CD4-positive, alpha-beta T cell treated with Interleukin-6 for 4 hours (primary cell): ENCODE measurements at regions not wholly inside any gene's neighbourhood (a gene's known extent, or its start where the extent isn't known, plus 50 kb on each side); places are given as distances from the start of the nearest gene placed in this dataset.

ENCODE experiments used
- DNase-seq: peaks from one replicate; pipeline ENCODE4 v3.0.0-alpha.2; 2020; ENCODE audit warnings: mixed read lengths

- DNase-seq, result no peak
Observed at GRCh38 chr22:48891688-48892577, 935.7 kb downstream of the BRD1 start.

DNA sequence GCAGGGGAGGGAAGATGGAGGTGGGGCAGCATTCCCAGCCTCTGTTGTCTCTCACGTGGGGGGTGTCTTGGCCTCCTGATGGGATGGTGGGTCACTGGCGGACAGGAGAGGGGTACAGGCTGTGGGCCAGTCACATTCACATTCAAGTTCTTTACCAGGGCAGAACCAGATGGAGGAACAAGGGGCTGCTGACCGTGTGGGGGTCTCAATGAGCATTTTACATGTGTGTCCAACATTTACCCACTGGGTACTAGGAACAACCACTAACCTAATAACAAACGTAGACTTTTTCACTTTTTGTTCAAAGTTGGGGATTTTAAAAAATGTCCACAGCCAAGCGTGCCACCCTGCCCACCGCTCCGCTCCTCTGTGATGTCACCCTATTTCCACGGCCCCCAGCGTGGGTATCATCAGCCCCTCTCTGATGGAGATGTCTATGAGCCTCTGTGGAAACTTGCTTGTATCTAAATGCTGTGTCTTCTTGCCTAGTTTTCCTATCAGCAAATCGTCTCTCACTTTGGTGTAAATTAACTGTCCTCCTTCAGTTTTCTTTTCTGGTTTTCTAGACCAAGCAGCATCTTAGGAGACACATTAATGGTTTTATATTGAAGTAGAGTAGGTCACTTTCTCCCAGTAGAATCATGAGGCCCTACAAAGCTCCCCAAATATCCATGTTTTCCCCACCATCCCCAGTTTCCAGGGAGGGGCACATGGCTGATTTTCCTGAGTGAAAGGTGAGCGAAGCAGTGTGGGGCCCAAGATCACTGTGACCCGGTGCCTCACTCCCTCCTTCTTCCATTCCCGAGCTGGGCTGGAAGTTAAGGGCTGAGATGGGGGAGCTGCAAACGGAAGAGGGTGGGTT is 936.7 kb downstream of the BRD1 start:
- DNase-seq, result no peak

GRCh38 chr22:48889887-48890692 is 937.6 kb downstream of the BRD1 start:
- DNase-seq, result no peak

DNA sequence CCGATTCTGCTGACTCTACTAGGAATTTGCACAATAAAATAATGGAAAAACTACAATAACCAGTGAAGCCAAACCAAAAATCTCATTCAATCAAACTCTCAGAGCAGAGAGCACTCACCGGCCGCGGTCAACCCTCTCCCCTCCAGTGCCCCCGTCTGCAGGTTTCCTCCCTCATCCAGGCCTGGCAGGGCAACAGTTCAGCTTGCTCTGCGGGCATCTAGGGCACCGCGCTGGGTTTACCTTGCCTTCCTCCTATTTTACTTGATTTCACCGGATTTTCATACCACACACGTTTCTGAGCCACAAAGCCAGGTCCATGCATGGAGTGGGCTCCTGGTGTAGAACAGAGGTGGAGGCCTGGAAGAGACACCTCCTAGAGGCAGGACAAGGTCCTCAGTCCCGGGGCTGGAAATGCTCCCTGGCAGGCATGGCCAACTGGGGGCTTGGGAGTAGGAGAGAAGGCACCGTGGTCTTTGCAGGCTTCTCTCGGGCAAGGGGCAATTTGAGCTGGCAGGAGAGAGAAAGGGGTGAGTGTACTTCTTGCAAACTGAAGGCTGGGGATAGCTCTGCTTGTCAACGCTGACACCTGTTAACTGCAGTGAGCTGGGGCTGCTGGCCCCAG is 938.4 kb downstream of the BRD1 start:
- DNase-seq, result no peak

- no peak for DNase-seq
Observed at GRCh38 chr22:48888466-48889208, 939.0 kb downstream of the BRD1 start.

- no peak for DNase-seq
Observed at GRCh38 chr22:48887394-48888332, 940.0 kb downstream of the BRD1 start.

GRCh38 chr22:48886604-48887393 is 940.9 kb downstream of the BRD1 start:
- DNase-seq, result no peak

- no peak for DNase-seq
Observed at GRCh38 chr22:48885919-48886305, 941.8 kb downstream of the BRD1 start.

- DNase-seq, result no peak
Observed at GRCh38 chr22:48885271-48885918, 942.3 kb downstream of the BRD1 start.

- DNase-seq, result no peak
Observed at GRCh38 chr22:48884786-48885185, 942.9 kb downstream of the BRD1 start.

GRCh38 chr22:48884324-48884723 is 943.3 kb downstream of the BRD1 start:
- DNase-seq, result no peak

DNA sequence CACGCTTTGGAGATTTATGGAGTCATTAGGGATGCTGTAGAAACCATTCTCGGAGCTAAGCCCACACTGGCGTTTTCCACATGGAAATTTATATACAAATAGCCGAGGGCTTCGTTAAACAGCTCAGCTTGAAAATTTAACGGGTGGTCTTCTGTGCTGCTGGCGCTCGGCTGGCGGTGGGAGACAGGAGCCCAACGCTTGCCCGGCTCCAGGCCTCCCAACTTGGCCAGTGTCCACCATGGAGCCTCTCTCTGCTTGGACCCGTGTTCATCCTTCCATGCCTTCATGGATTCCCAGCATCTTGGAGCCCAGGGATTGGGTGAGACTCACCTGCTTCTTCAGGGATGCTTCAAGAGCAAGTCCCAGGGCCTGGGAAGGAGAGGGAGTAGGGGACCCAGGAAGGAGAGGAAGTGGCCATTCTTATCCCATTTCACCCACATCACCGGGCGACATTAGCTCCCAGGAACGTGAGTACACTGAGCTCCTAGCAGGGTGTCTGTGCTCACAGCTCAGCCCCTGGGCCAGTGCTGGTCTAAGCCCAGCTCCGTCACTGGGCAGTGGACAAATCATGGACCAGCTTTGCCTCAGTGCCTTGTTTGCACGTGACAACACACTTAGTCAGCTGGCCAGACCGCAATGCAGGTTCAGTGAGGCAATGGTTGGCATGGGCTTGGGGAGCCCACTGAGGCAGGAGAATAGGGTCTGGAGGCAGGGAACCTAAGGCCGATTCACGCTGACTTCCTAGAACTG is 944.3 kb downstream of the BRD1 start:
- DNase-seq, result no peak

GRCh38 chr22:48882636-48883200 is 945.0 kb downstream of the BRD1 start:
- no peak for DNase-seq

DNA sequence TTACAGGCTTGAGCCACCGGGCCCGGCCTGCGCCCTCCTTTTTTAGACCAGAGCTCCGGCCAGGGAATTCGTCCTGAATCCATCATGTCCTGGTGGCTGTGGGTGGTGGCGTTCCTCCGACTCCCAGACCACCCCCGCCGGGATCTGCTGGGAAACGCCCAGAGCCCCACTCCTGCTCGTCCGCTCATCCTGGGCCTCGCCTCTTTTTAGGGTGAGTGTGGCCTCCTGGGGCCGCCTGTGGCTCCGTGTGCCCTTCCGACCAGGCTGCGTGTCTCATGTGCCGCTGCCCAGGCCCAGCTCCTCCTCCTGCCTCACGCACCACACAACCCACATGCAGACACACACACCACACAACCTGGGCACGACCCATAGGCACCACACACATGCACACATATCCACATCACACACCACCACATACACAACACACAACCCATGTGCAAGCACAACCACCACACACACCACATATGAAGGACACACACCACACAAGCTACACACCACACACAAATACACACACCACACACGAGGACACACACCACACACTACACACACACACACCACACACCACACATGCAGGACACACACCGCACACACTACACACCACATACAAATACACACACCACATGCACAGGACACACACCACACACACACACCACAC is 946.2 kb downstream of the BRD1 start:
- no peak for DNase-seq

DNA sequence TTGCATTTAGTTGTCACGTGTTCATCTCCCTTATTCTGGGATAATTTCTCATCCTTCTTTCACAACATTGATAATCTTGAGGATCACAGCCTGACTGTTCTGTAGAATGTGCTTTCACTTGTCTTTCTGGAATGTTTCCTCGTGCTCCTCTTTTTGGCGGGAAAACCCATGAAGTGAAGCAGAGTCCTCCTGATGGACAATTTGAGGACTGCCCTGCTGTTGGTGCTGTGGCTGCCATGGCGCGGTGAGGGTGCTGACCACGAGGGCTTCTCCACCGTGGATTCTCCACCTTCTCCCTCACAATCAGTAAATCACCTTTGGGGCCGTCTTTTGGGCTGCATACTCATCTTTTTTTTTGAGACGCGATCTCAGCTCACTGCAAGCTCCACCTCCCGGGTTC is 946.9 kb downstream of the BRD1 start:
- no peak for DNase-seq

DNA sequence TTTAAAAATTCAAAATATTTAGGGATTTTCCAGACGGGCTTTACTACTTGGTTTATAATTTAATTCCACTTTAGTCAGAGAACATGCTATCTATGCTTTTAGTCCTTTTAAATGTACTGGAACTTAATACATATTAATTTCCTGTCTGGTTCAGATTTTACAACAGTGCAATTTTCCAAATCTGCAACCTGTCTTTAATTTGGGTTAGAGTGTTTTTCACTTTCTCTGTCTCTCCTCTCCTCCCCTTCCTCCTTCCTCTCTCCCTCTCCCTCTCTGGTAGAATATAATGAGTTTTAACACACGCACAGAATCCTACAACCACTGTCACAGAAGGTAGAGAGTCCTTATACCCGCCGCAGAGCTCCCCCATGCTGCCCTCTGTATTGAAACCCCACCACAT is 950.7 kb downstream of the BRD1 start:
- no peak for DNase-seq

- no peak for DNase-seq
Observed at GRCh38 chr22:48874956-48875355, 952.7 kb downstream of the BRD1 start.

GRCh38 chr22:48873191-48873520 is 954.5 kb downstream of the BRD1 start:
- DNase-seq, result no peak
